ENCODE measurements at regions not wholly inside any gene's neighbourhood (a gene's known extent, or its start where the extent isn't known, plus 50 kb on each side); places are given as distances from the start of the nearest gene placed in this dataset.

GRCh38 chr11:2083411-2083810, 55.8 kb downstream of the IGF2 start:
- TF ChIP-seq EZH2phosphoT487 (IDR thresholded peaks at IDR 0.05; ENCODE audit: borderline replicate concordance) (no peak), YY1 (IDR thresholded peaks at IDR 0.05; ENCODE audit: extremely low read depth, insufficient replicate concordance, low read depth, low read length) (no peak), CTCF (IDR thresholded peaks at IDR 0.05 in 2 of 3, conservative IDR thresholded peaks at IDR 0.05 in 1 of 3; ENCODE audit: borderline replicate concordance in 1 of 3, insufficient read depth in 1 of 3, low read depth in 2 of 3, low read length in 2 of 3) (no peak), ELF1 (IDR thresholded peaks at IDR 0.05; ENCODE audit: borderline replicate concordance, low read depth) (no peak)
